H9 (cell line): ENCODE measurements at regions not wholly inside any gene's neighbourhood (a gene's known extent, or its start where the extent isn't known, plus 50 kb on each side); places are given as distances from the start of the nearest gene placed in this dataset.

Source experiments
- DNase-seq: peaks from one replicate; pipeline ENCODE4 v3.0.0-alpha.2; 2017
- H2AFZ ChIP-seq: one replicate; pipeline ENCODE4 v1.6.1; 2013; ENCODE audit warnings: mild to moderate bottlenecking, low read length, control low read depth, moderate library complexity
- H2AK5ac ChIP-seq: 2 replicates; pipeline ENCODE4 v1.6.1; 2013; ENCODE audit warnings: low read length, control low read depth, mixed read lengths; ENCODE audit not compliant: insufficient read length
- H2BK120ac ChIP-seq: one replicate; pipeline ENCODE4 v1.6.1; 2013; ENCODE audit warnings: low read depth, mild to moderate bottlenecking, low read length, control low read depth, inconsistent platforms; ENCODE audit not compliant: poor library complexity, severe bottlenecking
- H2BK12ac ChIP-seq: 2 replicates; pipeline ENCODE4 v1.6.1; 2013; ENCODE audit warnings: low read length, control low read depth, mixed read lengths, low read depth; ENCODE audit not compliant: insufficient read length
- H2BK15ac ChIP-seq: 2 replicates; pipeline ENCODE4 v1.6.1; 2013; ENCODE audit warnings: low read depth, low read length, control low read depth
- H2BK20ac ChIP-seq: one replicate; pipeline ENCODE4 v1.6.1; 2013; ENCODE audit warnings: low read depth, mild to moderate bottlenecking, low read length, control low read depth, inconsistent platforms; ENCODE audit not compliant: poor library complexity, severe bottlenecking
- H2BK5ac ChIP-seq: 2 replicates; pipeline ENCODE4 v1.6.1; 2013; ENCODE audit warnings: low read length, control low read depth, mixed read lengths; ENCODE audit not compliant: insufficient read length
- H3K14ac ChIP-seq: 2 replicates; pipeline ENCODE4 v1.6.1; 2013; ENCODE audit warnings: low read length, control low read depth; ENCODE audit not compliant: insufficient read depth
- H3K18ac ChIP-seq: 2 replicates; pipeline ENCODE4 v1.6.1; 2013; ENCODE audit warnings: low read depth, mild to moderate bottlenecking, mixed read lengths, low read length, control low read depth; ENCODE audit not compliant: insufficient read length
- H3K23ac ChIP-seq: 2 replicates; pipeline ENCODE4 v1.6.1; 2013; ENCODE audit warnings: low read length, control low read depth, mixed read lengths, low read depth; ENCODE audit not compliant: insufficient read length
- H3K23me2 ChIP-seq: 2 replicates; pipeline ENCODE4 v1.6.1; 2013; ENCODE audit warnings: low read depth, mild to moderate bottlenecking, mixed read lengths, low read length, control low read depth; ENCODE audit not compliant: insufficient read length, poor library complexity, severe bottlenecking
- H3K27ac ChIP-seq: 2 replicates; pipeline ENCODE4 v1.5.1; 2013; ENCODE audit warnings: low read length, control low read depth, mixed read lengths, low read depth; ENCODE audit not compliant: insufficient read length
- H3K27me3 ChIP-seq: 2 replicates; pipeline ENCODE4 v1.6.1; 2013; ENCODE audit warnings: low read length, control low read depth, inconsistent platforms; ENCODE audit not compliant: insufficient read depth
- H3K4ac ChIP-seq: 2 replicates; pipeline ENCODE4 v1.6.1; 2013; ENCODE audit warnings: low read depth, mild to moderate bottlenecking, control low read depth, inconsistent platforms, low read length, moderate library complexity
- H3K4me1 ChIP-seq: 2 replicates; pipeline ENCODE4 v1.6.1; 2013; ENCODE audit warnings: low read length, control low read depth, inconsistent platforms; ENCODE audit not compliant: insufficient read depth
- H3K4me2 ChIP-seq: 2 replicates; pipeline ENCODE4 v1.6.1; 2013; ENCODE audit warnings: low read length, control low read depth, mixed read lengths; ENCODE audit not compliant: insufficient read length, insufficient read depth
- H3K56ac ChIP-seq: 2 replicates; pipeline ENCODE4 v1.6.1; 2013; ENCODE audit warnings: low read depth, mild to moderate bottlenecking, mixed read lengths, low read length, control low read depth; ENCODE audit not compliant: insufficient read length
- H3K79me1 ChIP-seq: 2 replicates; pipeline ENCODE4 v1.6.1; 2013; ENCODE audit warnings: low read depth, mild to moderate bottlenecking, moderate library complexity, low read length, control low read depth, inconsistent platforms; ENCODE audit not compliant: insufficient read depth, poor library complexity, severe bottlenecking
- H3K79me2 ChIP-seq: 2 replicates; pipeline ENCODE4 v1.6.1; 2013; ENCODE audit warnings: low read length, control low read depth, inconsistent platforms; ENCODE audit not compliant: insufficient read depth
- H3K9ac ChIP-seq: 2 replicates; pipeline ENCODE4 v1.6.1; 2013; ENCODE audit warnings: low read length, control low read depth, mixed read lengths; ENCODE audit not compliant: insufficient read length; ENCODE audit errors: extremely low read depth
- H3K9me3 ChIP-seq: one replicate; pipeline ENCODE4 v1.6.1; 2013; ENCODE audit warnings: low read depth, low read length, inconsistent platforms; ENCODE audit not compliant: control insufficient read depth
- H3T11ph ChIP-seq: one replicate; pipeline ENCODE4 v1.6.1; 2013; ENCODE audit warnings: mild to moderate bottlenecking, low read length, control low read depth, inconsistent platforms
- H4K20me1 ChIP-seq: one replicate; pipeline ENCODE4 v1.6.1; 2013; ENCODE audit not compliant: control insufficient read depth, insufficient read length, insufficient read depth
- H4K5ac ChIP-seq: 2 replicates; pipeline ENCODE4 v1.6.1; 2013; ENCODE audit warnings: low read depth, mild to moderate bottlenecking, mixed read lengths, low read length, control low read depth; ENCODE audit not compliant: insufficient read length
- H4K8ac ChIP-seq: replicated peaks from 2 replicates; pipeline ENCODE4 v1.6.1; 2013; ENCODE audit warnings: low read length, control low read depth, mixed read lengths, low read depth; ENCODE audit not compliant: insufficient read length
- H4K91ac ChIP-seq: 2 replicates; pipeline ENCODE4 v1.6.1; 2013; ENCODE audit warnings: low read depth, mild to moderate bottlenecking, moderate library complexity, mixed read lengths, low read length, control low read depth; ENCODE audit not compliant: insufficient read length
- H3K27ac Mint-ChIP-seq, 3 experiments: 2 replicates in 2 of 3; 3 replicates in 1 of 3; pipeline ENCODE4 v1.8.0; 2020 to 2021; ENCODE audit warnings: mixed read lengths in 3 of 3, mild to moderate bottlenecking in 1 of 3, moderate library complexity in 1 of 3
- H3K27me3 Mint-ChIP-seq: 2 replicates; pipeline ENCODE4 v1.8.0; 2021; ENCODE audit warnings: low read depth, mild to moderate bottlenecking, moderate library complexity, mixed read lengths
- H3K36me3 Mint-ChIP-seq, 3 experiments: 2 replicates in 2 of 3; 3 replicates in 1 of 3; pipeline ENCODE4 v1.8.0; 2020 to 2021; ENCODE audit warnings: low read depth in 3 of 3, mixed read lengths in 3 of 3; ENCODE audit not compliant: insufficient read depth in 1 of 3
- H3K4me1 Mint-ChIP-seq, 2 experiments: 2 replicates each; pipeline ENCODE4 v1.8.0; 2020; ENCODE audit warnings: mixed read lengths in 2 of 2
- H3K4me3 Mint-ChIP-seq, 2 experiments: 2 replicates in 1 of 2; 3 replicates in 1 of 2; pipeline ENCODE4 v1.8.0; 2020 to 2021; ENCODE audit warnings: mild to moderate bottlenecking in 2 of 2, mixed read lengths in 2 of 2, moderate library complexity in 1 of 2
- H3K9me3 Mint-ChIP-seq, 2 experiments: 2 replicates in 1 of 2; 3 replicates in 1 of 2; pipeline ENCODE4 v1.8.0; 2020; ENCODE audit warnings: mild to moderate bottlenecking in 2 of 2, mixed read lengths in 2 of 2, moderate library complexity in 1 of 2
- WGBS: extraction: QIAGEN DNeasy Blood & Tissue Kit; methylation state at CpG from one replicate; pipeline ENCODE4 v1.1.7; 2013; ENCODE audit warnings: missing lambda C conversion rate, low lambda C conversion rate, mixed read lengths; ENCODE audit not compliant: insufficient read length; ENCODE audit errors: extremely low coverage; 5-methylcytosine and 5-hydroxymethylcytosine counted together
- TF ChIP-seq, protein P1 (sequence below): fragments of 200-600 bp; sonication (generic); conservative IDR thresholded peaks from 3 replicates; pipeline ENCODE4 v1.8.0; 2021; ENCODE audit warnings: antibody characterized with exemption, mild to moderate bottlenecking

DNA sequence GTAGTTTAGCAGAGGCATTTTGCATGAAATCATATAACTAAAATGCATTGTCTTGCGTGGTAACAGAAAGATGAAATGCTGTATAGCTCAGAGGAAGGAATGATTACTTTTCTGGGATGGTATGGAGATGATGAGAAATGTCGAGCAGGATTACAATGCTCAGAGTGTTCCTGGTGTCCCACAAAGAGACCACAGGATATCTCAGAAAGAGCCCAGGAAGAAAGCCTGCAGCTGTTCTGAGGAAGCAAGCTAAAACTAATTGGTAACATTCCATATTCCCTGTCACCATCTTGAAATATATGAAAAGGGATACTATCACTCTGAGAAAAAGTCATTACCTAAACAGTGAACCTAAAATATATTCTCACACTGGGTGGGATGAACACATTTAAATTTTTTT, 233.1 kb downstream of the POU4F1 start:
- H4K20me1 ChIP-seq: no peaks in the 10 kb centered on the region
- no peak overlapping the region for H3T11ph ChIP-seq
- H3K4me1 ChIP-seq: no peaks in the 10 kb centered on the region
- no peaks in the 10 kb centered on the region for H3K79me1 ChIP-seq
- no peak overlapping the region for H3K4me2 ChIP-seq
- H3K36me3 Mint-ChIP-seq: no peaks in the 10 kb centered on the region
- no peak overlapping the region for H4K8ac ChIP-seq
- H3K4me3 Mint-ChIP-seq: no peak overlapping the region
- H3K27me3 ChIP-seq: no peaks in the 10 kb centered on the region
- 0 out of 2 replicates have a peak, but pooled peaks cover 3% of the 10 kb centered on the region for H3K27me3 Mint-ChIP-seq
- H2BK5ac ChIP-seq: no peak overlapping the region
- no peaks in the 10 kb centered on the region for H3K23me2 ChIP-seq
- no peaks in the 10 kb centered on the region for H3K79me2 ChIP-seq
- H3K4me1 Mint-ChIP-seq: peaks cover 0 to 3% of the 10 kb centered on the region in 2 experiments; a peak in 2 of 4 replicates
- no peak overlapping the region for H3K27ac ChIP-seq
- no peak overlapping the region for H3K23ac ChIP-seq
- H3K18ac ChIP-seq: no peak overlapping the region
- H3K56ac ChIP-seq: no peak overlapping the region
- H2BK20ac ChIP-seq: no peak overlapping the region
- no peak overlapping the region for H2BK120ac ChIP-seq
- H3K27ac Mint-ChIP-seq: no peak overlapping the region
- no peak overlapping the region for H4K91ac ChIP-seq
- H3K9me3 ChIP-seq: no peaks in the 10 kb centered on the region
- H2AFZ ChIP-seq: no peak overlapping the region
- TF ChIP-seq, protein P1, sequence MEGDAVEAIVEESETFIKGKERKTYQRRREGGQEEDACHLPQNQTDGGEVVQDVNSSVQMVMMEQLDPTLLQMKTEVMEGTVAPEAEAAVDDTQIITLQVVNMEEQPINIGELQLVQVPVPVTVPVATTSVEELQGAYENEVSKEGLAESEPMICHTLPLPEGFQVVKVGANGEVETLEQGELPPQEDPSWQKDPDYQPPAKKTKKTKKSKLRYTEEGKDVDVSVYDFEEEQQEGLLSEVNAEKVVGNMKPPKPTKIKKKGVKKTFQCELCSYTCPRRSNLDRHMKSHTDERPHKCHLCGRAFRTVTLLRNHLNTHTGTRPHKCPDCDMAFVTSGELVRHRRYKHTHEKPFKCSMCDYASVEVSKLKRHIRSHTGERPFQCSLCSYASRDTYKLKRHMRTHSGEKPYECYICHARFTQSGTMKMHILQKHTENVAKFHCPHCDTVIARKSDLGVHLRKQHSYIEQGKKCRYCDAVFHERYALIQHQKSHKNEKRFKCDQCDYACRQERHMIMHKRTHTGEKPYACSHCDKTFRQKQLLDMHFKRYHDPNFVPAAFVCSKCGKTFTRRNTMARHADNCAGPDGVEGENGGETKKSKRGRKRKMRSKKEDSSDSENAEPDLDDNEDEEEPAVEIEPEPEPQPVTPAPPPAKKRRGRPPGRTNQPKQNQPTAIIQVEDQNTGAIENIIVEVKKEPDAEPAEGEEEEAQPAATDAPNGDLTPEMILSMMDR: no peak
- H3K9ac ChIP-seq: no peak overlapping the region
- no peak for DNase-seq
- H3K9me3 Mint-ChIP-seq: no peaks in the 10 kb centered on the region
- no peak overlapping the region for H2BK12ac ChIP-seq
- no peak overlapping the region for H3K4ac ChIP-seq
- H3K14ac ChIP-seq: no peak overlapping the region
- no peak overlapping the region for H2AK5ac ChIP-seq
- no CpG with 5 or more reads among the region's 2 CpGs for WGBS
- H2BK15ac ChIP-seq: no peak overlapping the region
- no peak overlapping the region for H4K5ac ChIP-seq
